ENCODE measurements at regions not wholly inside any gene's neighbourhood (a gene's known extent, or its start where the extent isn't known, plus 50 kb on each side); places are given as distances from the start of the nearest gene placed in this dataset.

DNA sequence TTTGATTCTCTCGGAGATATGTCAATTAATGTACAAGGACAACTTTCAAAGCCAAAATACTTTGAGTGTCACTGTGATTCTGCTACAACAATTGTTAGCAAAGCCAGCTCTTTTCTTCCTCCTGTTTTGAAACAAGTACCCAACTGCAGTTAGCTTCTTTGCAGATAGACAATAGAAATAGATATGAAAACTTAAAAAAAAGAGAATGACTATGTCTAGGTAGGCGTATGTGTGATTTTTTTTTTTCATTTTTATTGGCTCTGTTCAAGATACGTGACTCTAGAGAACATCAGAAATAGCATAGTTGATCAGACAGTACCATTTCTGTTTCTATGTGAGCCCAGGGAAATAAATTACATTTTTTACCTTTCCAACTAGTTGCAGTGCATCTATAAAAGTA, 142.9 kb upstream of the CNTN4 start:
- DNase-seq, result no peak

DNA sequence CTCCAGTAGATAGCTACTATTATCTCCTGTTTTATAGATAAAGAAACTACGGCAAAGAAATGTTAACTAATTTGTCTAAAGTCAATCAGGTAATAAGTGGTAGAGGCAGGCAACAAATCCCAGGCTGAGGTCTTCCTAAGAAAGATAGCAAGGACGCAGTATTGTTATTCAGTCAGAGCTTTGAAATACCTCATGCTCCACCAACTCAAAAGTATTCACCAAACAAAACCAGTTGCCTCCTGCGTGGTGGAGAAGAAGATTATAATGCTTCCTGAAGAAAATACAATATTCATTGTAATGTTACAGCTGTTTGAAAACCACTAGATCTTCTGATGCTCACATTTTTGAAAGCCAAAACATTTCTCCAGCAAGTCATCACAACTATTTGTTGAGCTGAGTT, 138.2 kb upstream of the CNTN4 start:
- DNase-seq, result no peak

DNA sequence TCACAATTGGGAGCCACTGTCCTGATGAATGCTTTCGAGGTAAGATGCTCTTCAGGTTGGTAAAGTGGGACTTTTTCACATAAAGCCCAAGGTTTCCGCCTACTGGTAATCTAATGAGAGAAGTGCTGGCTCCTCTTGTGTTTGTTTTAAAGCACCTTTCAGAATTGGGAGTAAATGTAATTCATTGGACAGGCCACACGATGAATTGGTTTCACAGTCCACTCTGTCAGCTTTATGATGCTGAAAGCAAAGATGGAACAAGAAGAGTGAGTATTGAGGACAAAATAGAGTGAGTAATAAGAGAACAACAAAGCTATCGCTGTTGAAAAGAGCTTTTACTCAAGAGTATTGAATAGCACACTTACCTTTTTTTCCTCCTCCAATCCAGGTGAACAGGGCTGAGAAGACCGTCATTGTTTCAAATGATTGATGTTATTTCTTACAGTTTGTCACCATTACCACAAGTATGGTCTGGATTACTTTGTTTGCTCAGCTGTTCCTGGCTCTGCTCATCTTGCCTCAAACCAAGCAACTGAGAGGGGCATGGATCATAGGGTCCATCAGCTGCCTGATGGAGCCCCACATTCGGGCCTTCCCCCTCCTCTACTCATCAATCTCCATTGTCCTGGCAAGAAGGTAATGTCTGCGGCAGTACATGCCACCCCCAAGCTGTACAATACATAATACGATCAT, 136.1 kb upstream of the CNTN4 start:
- no peak for DNase-seq

DNA sequence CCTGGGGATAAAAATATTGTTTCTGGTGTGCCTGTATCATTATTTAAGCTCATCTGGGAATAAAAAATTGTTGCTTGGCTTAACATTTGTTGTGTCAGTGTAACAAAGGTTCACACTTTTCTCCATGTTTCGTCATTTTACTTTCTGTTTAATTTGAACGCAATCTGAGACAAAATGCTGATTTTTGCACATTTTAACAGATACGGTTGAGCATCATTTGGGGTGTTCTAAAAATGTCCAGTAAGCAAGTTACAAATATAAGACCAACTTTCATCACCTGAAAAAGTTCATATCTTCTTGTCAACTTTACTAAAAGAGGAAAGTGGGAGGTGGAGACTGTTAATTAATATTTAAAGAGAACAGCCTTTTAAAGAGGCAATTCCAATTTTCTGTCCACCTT, 134.8 kb upstream of the CNTN4 start:
- no peak for DNase-seq

DNA sequence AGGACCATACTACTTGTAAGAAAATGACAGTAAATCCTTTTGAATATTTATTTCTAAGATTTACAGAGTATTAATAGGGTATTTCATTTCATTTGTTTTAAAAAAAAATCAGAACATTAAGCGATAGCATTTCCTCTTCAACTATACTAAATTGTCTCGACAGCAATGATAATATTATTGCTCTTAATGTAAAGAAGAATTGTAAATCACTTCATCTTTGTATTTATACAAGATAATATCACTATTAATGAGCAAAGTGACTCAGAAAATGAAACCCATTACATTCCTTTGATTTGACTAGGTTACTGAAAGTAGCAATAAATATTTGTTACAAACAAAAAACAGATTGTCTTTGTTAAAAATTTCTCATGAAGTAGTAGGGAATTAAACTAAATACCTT, 131.1 kb upstream of the CNTN4 start:
- no peak for DNase-seq

DNA sequence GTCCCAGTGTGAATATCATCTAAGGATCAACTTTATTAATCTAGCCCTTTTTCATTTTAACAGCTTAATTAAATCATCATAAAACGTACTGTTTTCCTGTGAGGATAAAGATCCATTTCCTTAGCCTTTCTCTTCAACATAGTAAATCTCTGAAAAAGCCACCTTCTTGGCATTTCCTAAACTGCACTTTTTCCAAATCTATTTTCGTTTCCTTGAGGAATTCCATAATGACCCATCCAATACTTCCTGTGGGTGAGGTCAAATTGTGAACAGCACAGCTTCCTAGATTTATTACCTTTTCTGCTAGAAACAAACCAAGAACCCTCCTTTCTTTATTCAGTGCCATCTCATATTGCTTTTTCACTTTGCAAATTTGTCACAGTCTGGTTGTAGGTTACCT, 129.4 kb upstream of the CNTN4 start:
- DNase-seq, result no peak

DNA sequence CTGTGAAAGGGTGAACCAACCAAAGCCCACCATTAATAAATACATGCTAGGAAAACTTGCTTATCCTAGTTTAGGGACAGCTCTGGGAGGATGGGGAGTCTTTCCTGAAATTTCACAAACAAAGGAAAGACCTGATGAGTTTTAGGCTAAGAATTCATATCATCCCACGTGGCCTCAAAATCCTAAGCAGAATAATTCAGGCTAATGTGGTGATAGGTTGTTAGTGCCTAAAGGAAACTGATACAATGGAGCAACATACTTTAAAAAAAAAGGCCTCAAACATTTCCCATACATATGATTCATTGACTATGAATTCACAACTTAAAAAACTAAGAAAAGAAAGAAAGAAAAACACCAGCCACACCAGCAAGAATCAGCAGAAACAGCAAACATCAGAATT, 126.9 kb upstream of the CNTN4 start:
- DNase-seq, result no peak

DNA sequence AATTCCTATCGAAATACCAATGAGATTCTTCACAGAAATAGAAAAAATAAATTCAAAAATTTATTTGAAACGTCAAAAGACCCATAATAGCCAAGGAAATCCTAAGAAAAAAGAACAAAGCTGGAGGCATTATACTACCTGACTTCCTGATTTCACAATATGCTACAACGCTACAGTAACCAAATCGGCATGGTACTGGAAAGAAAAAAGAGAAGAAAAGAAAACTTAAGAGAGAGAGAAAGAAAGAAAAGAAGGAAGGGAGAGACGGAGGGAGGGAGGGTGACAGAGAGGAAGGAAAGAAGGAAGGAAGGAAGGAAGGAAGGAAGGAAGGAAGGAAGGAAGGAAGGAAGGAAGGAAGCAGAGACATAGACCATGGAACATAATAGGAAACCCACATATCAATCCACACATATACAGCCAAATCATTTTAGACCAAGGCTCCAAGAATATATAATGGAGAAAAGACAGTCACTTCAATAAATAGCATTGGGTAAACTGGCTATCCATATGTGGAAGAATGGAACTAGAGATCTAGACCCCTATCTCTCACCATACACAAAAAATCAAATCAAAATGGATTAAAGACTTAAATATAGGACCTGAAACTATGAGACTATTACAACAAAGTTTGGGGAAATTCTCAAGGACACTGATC, 118.6 kb upstream of the CNTN4 start:
- DNase-seq, result no peak

DNA sequence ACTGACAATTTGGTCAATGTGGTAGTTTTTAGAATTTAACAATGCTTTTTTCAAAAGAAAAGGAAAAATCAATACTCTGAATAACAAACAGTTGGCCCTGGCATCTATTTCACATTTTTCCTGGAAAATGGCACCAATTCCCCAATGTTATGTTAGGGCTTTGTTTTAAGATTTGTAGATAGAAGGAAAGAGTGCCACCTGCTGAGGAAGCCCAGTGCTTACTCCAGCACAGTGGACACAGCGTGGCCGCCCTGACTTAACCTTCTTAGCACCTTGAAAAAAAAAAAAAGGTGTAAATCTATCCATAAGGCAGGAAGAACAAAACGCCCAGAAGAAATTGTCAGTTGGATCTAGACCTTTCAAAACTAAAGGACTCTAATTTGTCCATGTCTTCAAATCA, 110.7 kb upstream of the CNTN4 start:
- DNase-seq, result no peak

DNA sequence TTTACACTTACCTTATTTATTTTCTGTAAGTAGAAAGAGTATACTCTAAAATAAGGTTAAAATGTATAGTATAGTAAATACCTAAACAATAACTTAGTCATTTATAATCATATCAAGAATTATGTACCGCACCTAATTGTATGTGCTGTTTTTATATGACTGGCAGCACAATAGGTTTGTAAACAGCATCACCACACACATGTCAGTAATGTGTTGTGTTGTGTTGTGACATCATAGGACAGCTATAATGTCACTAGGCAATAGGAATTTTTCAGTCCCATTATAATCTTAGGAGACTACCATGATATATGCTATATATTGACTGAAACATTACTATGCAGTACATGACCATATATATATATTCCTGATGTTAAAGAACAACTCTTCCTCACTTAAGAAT, 99.9 kb upstream of the CNTN4 start:
- DNase-seq, result no peak

DNA sequence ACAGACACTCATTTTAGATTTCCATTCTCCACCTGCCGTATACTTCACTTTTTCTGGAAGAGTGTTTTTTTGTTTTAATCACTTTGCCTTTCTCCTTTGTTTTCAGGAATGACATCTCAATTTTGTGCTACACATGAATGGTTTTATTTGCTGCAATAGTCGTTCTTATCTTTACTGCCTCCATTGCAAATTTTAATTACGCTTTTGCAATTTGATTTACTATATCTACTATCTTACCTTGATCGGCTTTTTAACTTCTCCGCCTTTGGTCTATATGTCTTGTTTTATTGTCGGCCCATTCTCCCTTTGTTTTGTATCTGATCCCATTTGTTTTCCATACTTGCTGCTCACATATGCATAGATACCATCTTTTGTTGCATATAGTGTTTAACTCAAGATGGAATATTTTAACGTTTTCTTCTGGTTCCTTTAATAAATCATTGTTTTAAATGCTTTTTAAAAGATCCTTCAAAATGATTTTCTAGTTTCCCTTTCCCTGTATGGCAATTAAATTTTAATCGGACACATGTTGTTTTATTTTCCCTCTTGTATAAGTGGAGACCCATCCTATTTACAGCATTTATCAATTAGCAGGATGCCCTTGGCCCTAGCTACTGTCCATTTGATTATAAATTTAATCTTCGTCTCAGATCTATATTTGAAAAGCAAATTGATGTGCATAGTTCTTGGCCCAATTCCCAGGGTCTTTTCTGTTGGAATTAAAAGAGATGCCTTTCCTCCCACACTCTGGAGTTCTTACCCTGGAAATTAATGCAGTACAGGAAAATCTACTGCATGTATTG, 97.2 kb upstream of the CNTN4 start:
- no peak for DNase-seq

DNA sequence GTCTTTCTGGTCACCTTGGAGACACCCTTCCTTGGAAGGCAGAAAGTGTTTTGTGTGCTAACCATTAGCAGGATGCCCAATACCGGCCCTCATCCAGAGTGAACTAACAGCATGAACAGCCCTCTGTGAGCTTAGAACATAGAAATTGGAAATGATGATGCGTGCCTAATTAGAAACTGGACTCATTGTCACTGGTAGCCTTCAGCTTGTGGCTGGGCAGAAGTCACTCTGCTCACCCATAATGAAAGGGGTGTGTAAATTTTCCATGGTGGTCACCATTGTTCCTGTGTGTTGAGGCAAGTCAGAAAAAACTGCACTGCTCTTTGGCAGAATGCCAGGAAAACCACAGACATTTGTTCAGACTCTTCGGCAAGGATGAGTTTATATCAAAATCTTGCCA, 74.7 kb upstream of the CNTN4 start:
- DNase-seq, result no peak

DNA sequence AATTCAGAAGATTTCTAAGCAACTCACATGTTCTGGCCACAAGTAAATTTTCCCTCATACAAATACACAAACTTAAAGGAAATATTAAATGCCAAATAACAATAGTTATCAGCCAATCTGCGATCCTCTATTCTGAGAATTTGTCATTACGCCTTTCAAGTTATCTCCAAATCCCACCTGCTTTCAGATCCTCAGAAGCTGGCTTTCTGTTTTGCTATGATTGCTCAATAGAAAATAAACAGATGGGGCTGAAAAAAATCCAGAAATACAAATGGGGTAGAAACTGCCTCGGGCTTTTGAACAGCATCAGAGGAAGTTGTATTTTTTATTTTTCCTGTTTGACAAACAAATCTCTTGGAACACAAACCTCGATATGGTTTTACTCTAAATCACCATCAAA, 74.0 kb upstream of the CNTN4 start:
- DNase-seq, result no peak

DNA sequence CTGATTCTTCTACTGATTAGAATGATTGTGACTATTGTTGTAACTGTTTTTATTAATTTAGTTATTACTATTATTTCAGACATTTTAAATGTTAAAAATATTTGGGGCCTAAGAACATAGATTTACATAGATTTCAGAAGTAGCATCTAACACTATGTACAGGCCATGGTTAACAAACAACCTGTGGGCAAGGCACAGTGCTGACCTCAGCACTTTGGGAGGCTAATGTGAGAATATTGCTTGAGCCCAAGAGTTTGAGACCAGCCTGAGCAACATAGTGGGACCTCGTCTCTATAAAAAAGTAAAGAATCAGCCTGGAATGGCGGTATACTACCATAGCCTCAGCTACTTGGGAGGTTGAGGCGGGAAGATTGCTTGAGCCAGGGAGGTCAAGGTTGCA, 69.1 kb upstream of the CNTN4 start:
- DNase-seq, result no peak

DNA sequence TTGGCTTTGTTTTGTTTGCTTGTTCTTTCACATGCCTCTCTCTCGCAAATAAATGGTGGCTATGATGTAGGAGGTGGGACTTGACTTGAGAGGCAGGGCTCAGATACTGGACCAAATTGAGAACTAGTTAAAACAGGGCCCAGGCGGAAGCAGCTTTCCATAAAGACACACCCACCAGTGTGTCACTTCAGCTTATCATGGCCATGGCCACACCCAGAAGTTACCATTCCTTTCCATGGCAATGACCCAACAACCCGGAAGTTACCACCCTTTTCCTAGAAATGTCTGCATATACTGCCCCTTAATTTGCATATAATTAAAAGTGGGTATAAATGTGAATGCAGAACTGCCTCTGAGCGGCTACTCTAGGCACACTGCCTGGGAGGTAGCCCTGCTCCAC, 62.6 kb upstream of the CNTN4 start:
- no peak for DNase-seq

DNA sequence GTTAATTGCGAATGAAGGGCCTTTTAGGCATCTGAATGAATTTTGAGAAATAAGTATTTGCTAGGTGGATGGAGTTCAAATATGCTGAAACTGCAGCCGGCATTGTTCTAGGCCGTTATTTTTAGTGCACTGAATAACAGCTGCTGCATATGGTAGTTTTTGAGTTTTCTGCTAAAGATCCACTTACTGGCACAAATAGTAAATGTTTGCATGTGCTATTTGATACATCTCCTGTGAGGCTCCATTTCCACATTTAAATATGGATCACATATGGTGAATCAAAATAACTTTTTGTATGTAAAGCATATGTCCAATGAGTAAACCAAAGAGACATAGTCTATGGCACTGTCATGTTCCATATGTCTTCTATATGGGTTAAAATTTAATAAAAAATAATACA, 56.7 kb upstream of the CNTN4 start:
- no peak for DNase-seq

All from islet precursor cell (in vitro differentiated cells).